ENCODE measurements at regions not wholly inside any gene's neighbourhood (a gene's known extent, or its start where the extent isn't known, plus 50 kb on each side); places are given as distances from the start of the nearest gene placed in this dataset.

- peaks cover 36% of the 10 kb centered on the region for H3K4me1 ChIP-seq (ENCODE audit: insufficient read depth, low read length, poor library complexity, severe bottlenecking)
Observed at GRCh38 chr17:17405673-17406072, 71.1 kb upstream of the MED9 start.

GRCh38 chr17:17406225-17406624 is 70.6 kb upstream of the MED9 start:
- no peaks in the 10 kb centered on the region for H3K36me3 ChIP-seq (ENCODE audit: insufficient read depth, low read length)
- H4K20me1 ChIP-seq (ENCODE audit: insufficient read depth, low read length): no peaks in the 10 kb centered on the region
- no peak overlapping the region for H3K4me3 ChIP-seq (ENCODE audit: low read depth, low read length, poor library complexity, severe bottlenecking)
- no peak overlapping the region for H3K4me2 ChIP-seq (ENCODE audit: low read length)
- no TSS peak for BruUV-seq (replicated peaks)
- no peak for DNase-seq (ENCODE audit: low spot score)
- H3K27ac ChIP-seq (ENCODE audit: low read depth, low read length, poor library complexity, severe bottlenecking): no peak overlapping the region
- no peaks in the 10 kb centered on the region for H3K79me2 ChIP-seq (ENCODE audit: insufficient read depth, low read depth, low read length)
- ChIA-PET POLR2A (interaction anchor here (0.7 kb wide), 1 partner anchor 213 kb away, joined by 3 read pairs; no protein-coding TSS in a partner anchor), CTCF (ENCODE audit: unreplicated experiment) (no interaction called here)
- H3K4me1 ChIP-seq (ENCODE audit: insufficient read depth, low read length, poor library complexity, severe bottlenecking): peaks cover 36% of the 10 kb centered on the region
- TF ChIP-seq CTCF (conservative IDR thresholded peaks at IDR 0.05; ENCODE audit: low read length): no peak
- no peak for TF ChIP-seq EZH2phosphoT487 (IDR thresholded peaks at IDR 0.05; ENCODE audit: borderline replicate concordance, low read depth, low read length)
- no peaks in the 10 kb centered on the region for H3K9me3 ChIP-seq (ENCODE audit: low read length)
- intact Hi-C loops (cut with micrococcal nuclease; ENCODE audit: unreplicated experiment): no loop called here
- no peaks in the 10 kb centered on the region for H3K9me2 ChIP-seq (ENCODE audit: insufficient read depth, low read length)
- H2AFZ ChIP-seq (ENCODE audit: low read length): no peak overlapping the region

More at GRCh38 chr17:17405673-17406072, 71.1 kb upstream of the MED9 start:
- no peaks in the 10 kb centered on the region for H3K9me2 ChIP-seq (ENCODE audit: insufficient read depth, low read length)
- TF ChIP-seq CTCF (conservative IDR thresholded peaks at IDR 0.05; ENCODE audit: low read length) (no peak), EZH2phosphoT487 (IDR thresholded peaks at IDR 0.05; ENCODE audit: borderline replicate concordance, low read depth, low read length) (no peak)
- no peak for DNase-seq (ENCODE audit: low spot score)
- H3K79me2 ChIP-seq (ENCODE audit: insufficient read depth, low read depth, low read length): no peaks in the 10 kb centered on the region
- H2AFZ ChIP-seq (ENCODE audit: low read length): no peak overlapping the region
- no peaks in the 10 kb centered on the region for H4K20me1 ChIP-seq (ENCODE audit: insufficient read depth, low read length)
- H3K36me3 ChIP-seq (ENCODE audit: insufficient read depth, low read length): no peaks in the 10 kb centered on the region
- ChIA-PET CTCF (ENCODE audit: unreplicated experiment) (no interaction called here), POLR2A (interaction anchor here (0.7 kb wide), 1 partner anchor 213 kb away, joined by 3 read pairs; no protein-coding TSS in a partner anchor)
- H3K4me3 ChIP-seq (ENCODE audit: low read depth, low read length, poor library complexity, severe bottlenecking): no peak overlapping the region
- no peak overlapping the region for H3K4me2 ChIP-seq (ENCODE audit: low read length)
- H3K27ac ChIP-seq (ENCODE audit: low read depth, low read length, poor library complexity, severe bottlenecking): no peak overlapping the region
- intact Hi-C loops (cut with micrococcal nuclease; ENCODE audit: unreplicated experiment): no loop called here
- no TSS peak for BruUV-seq (replicated peaks)
- no peaks in the 10 kb centered on the region for H3K9me3 ChIP-seq (ENCODE audit: low read length)

GRCh38 chr17:17408236-17408794 is 68.5 kb upstream of the MED9 start:
- Histone ChIP-seq H2AFZ (ENCODE audit: low read length) (no peak overlapping the region), H3K36me3 (ENCODE audit: insufficient read depth, low read length) (no peaks in the 10 kb centered on the region), H3K27ac (ENCODE audit: low read depth, low read length, poor library complexity, severe bottlenecking) (no peak overlapping the region), H3K4me2 (ENCODE audit: low read length) (no peak overlapping the region), H4K20me1 (ENCODE audit: insufficient read depth, low read length) (no peaks in the 10 kb centered on the region), H3K9me2 (ENCODE audit: insufficient read depth, low read length) (no peaks in the 10 kb centered on the region), H3K4me3 (ENCODE audit: low read depth, low read length, poor library complexity, severe bottlenecking) (no peak overlapping the region), H3K4me1 (ENCODE audit: insufficient read depth, low read length, poor library complexity, severe bottlenecking) (peaks cover 23% of the 10 kb centered on the region), H3K9me3 (ENCODE audit: low read length) (no peaks in the 10 kb centered on the region), H3K79me2 (ENCODE audit: insufficient read depth, low read depth, low read length) (no peaks in the 10 kb centered on the region)
- CTCF ChIA-PET (ENCODE audit: unreplicated experiment): no interaction called here
- intact Hi-C loops (cut with micrococcal nuclease; ENCODE audit: unreplicated experiment): no loop called here
- no TSS peak for BruUV-seq (replicated peaks)
- no peak for DNase-seq (ENCODE audit: low spot score)
- POLR2A ChIA-PET: interaction anchor here (0.7 kb wide), 1 partner anchor 16 kb away, joined by 3 read pairs; no protein-coding TSS in a partner anchor
- TF ChIP-seq EZH2phosphoT487 (IDR thresholded peaks at IDR 0.05; ENCODE audit: borderline replicate concordance, low read depth, low read length) (no peak), CTCF (conservative IDR thresholded peaks at IDR 0.05; ENCODE audit: low read length) (no peak)

Measured in OCI-LY7 (cell line).